H9 (cell line): ENCODE measurements at regions not wholly inside any gene's neighbourhood (a gene's known extent, or its start where the extent isn't known, plus 50 kb on each side); places are given as distances from the start of the nearest gene placed in this dataset.

Experiments used
- DNase-seq: peaks from one replicate; pipeline ENCODE4 v3.0.0-alpha.2; 2017
- H2AFZ ChIP-seq: one replicate; pipeline ENCODE4 v1.6.1; 2013; ENCODE audit warnings: mild to moderate bottlenecking, low read length, control low read depth, moderate library complexity
- H2AK5ac ChIP-seq: 2 replicates; pipeline ENCODE4 v1.6.1; 2013; ENCODE audit warnings: low read length, control low read depth, mixed read lengths; ENCODE audit not compliant: insufficient read length
- H2BK120ac ChIP-seq: one replicate; pipeline ENCODE4 v1.6.1; 2013; ENCODE audit warnings: low read depth, mild to moderate bottlenecking, low read length, control low read depth, inconsistent platforms; ENCODE audit not compliant: poor library complexity, severe bottlenecking
- H2BK12ac ChIP-seq: 2 replicates; pipeline ENCODE4 v1.6.1; 2013; ENCODE audit warnings: low read length, control low read depth, mixed read lengths, low read depth; ENCODE audit not compliant: insufficient read length
- H2BK15ac ChIP-seq: 2 replicates; pipeline ENCODE4 v1.6.1; 2013; ENCODE audit warnings: low read depth, low read length, control low read depth
- H2BK20ac ChIP-seq: one replicate; pipeline ENCODE4 v1.6.1; 2013; ENCODE audit warnings: low read depth, mild to moderate bottlenecking, low read length, control low read depth, inconsistent platforms; ENCODE audit not compliant: poor library complexity, severe bottlenecking
- H2BK5ac ChIP-seq: 2 replicates; pipeline ENCODE4 v1.6.1; 2013; ENCODE audit warnings: low read length, control low read depth, mixed read lengths; ENCODE audit not compliant: insufficient read length
- H3K14ac ChIP-seq: 2 replicates; pipeline ENCODE4 v1.6.1; 2013; ENCODE audit warnings: low read length, control low read depth; ENCODE audit not compliant: insufficient read depth
- H3K18ac ChIP-seq: 2 replicates; pipeline ENCODE4 v1.6.1; 2013; ENCODE audit warnings: low read depth, mild to moderate bottlenecking, mixed read lengths, low read length, control low read depth; ENCODE audit not compliant: insufficient read length
- H3K23ac ChIP-seq: 2 replicates; pipeline ENCODE4 v1.6.1; 2013; ENCODE audit warnings: low read length, control low read depth, mixed read lengths, low read depth; ENCODE audit not compliant: insufficient read length
- H3K23me2 ChIP-seq: 2 replicates; pipeline ENCODE4 v1.6.1; 2013; ENCODE audit warnings: low read depth, mild to moderate bottlenecking, mixed read lengths, low read length, control low read depth; ENCODE audit not compliant: insufficient read length, poor library complexity, severe bottlenecking
- H3K27ac ChIP-seq: 2 replicates; pipeline ENCODE4 v1.5.1; 2013; ENCODE audit warnings: low read length, control low read depth, mixed read lengths, low read depth; ENCODE audit not compliant: insufficient read length
- H3K27me3 ChIP-seq: 2 replicates; pipeline ENCODE4 v1.6.1; 2013; ENCODE audit warnings: low read length, control low read depth, inconsistent platforms; ENCODE audit not compliant: insufficient read depth
- H3K4ac ChIP-seq: 2 replicates; pipeline ENCODE4 v1.6.1; 2013; ENCODE audit warnings: low read depth, mild to moderate bottlenecking, control low read depth, inconsistent platforms, low read length, moderate library complexity
- H3K4me1 ChIP-seq: 2 replicates; pipeline ENCODE4 v1.6.1; 2013; ENCODE audit warnings: low read length, control low read depth, inconsistent platforms; ENCODE audit not compliant: insufficient read depth
- H3K4me2 ChIP-seq: 2 replicates; pipeline ENCODE4 v1.6.1; 2013; ENCODE audit warnings: low read length, control low read depth, mixed read lengths; ENCODE audit not compliant: insufficient read length, insufficient read depth
- H3K56ac ChIP-seq: 2 replicates; pipeline ENCODE4 v1.6.1; 2013; ENCODE audit warnings: low read depth, mild to moderate bottlenecking, mixed read lengths, low read length, control low read depth; ENCODE audit not compliant: insufficient read length
- H3K79me1 ChIP-seq: 2 replicates; pipeline ENCODE4 v1.6.1; 2013; ENCODE audit warnings: low read depth, mild to moderate bottlenecking, moderate library complexity, low read length, control low read depth, inconsistent platforms; ENCODE audit not compliant: insufficient read depth, poor library complexity, severe bottlenecking
- H3K79me2 ChIP-seq: 2 replicates; pipeline ENCODE4 v1.6.1; 2013; ENCODE audit warnings: low read length, control low read depth, inconsistent platforms; ENCODE audit not compliant: insufficient read depth
- H3K9ac ChIP-seq: 2 replicates; pipeline ENCODE4 v1.6.1; 2013; ENCODE audit warnings: low read length, control low read depth, mixed read lengths; ENCODE audit not compliant: insufficient read length; ENCODE audit errors: extremely low read depth
- H3K9me3 ChIP-seq: one replicate; pipeline ENCODE4 v1.6.1; 2013; ENCODE audit warnings: low read depth, low read length, inconsistent platforms; ENCODE audit not compliant: control insufficient read depth
- H3T11ph ChIP-seq: one replicate; pipeline ENCODE4 v1.6.1; 2013; ENCODE audit warnings: mild to moderate bottlenecking, low read length, control low read depth, inconsistent platforms
- H4K20me1 ChIP-seq: one replicate; pipeline ENCODE4 v1.6.1; 2013; ENCODE audit not compliant: control insufficient read depth, insufficient read length, insufficient read depth
- H4K5ac ChIP-seq: 2 replicates; pipeline ENCODE4 v1.6.1; 2013; ENCODE audit warnings: low read depth, mild to moderate bottlenecking, mixed read lengths, low read length, control low read depth; ENCODE audit not compliant: insufficient read length
- H4K8ac ChIP-seq: replicated peaks from 2 replicates; pipeline ENCODE4 v1.6.1; 2013; ENCODE audit warnings: low read length, control low read depth, mixed read lengths, low read depth; ENCODE audit not compliant: insufficient read length
- H4K91ac ChIP-seq: 2 replicates; pipeline ENCODE4 v1.6.1; 2013; ENCODE audit warnings: low read depth, mild to moderate bottlenecking, moderate library complexity, mixed read lengths, low read length, control low read depth; ENCODE audit not compliant: insufficient read length
- H3K27ac Mint-ChIP-seq, 3 experiments: 2 replicates in 2 of 3; 3 replicates in 1 of 3; pipeline ENCODE4 v1.8.0; 2020 to 2021; ENCODE audit warnings: mixed read lengths in 3 of 3, mild to moderate bottlenecking in 1 of 3, moderate library complexity in 1 of 3
- H3K27me3 Mint-ChIP-seq: 2 replicates; pipeline ENCODE4 v1.8.0; 2021; ENCODE audit warnings: low read depth, mild to moderate bottlenecking, moderate library complexity, mixed read lengths
- H3K36me3 Mint-ChIP-seq, 3 experiments: 2 replicates in 2 of 3; 3 replicates in 1 of 3; pipeline ENCODE4 v1.8.0; 2020 to 2021; ENCODE audit warnings: low read depth in 3 of 3, mixed read lengths in 3 of 3; ENCODE audit not compliant: insufficient read depth in 1 of 3
- H3K4me1 Mint-ChIP-seq, 2 experiments: 2 replicates each; pipeline ENCODE4 v1.8.0; 2020; ENCODE audit warnings: mixed read lengths in 2 of 2
- H3K4me3 Mint-ChIP-seq, 2 experiments: 2 replicates in 1 of 2; 3 replicates in 1 of 2; pipeline ENCODE4 v1.8.0; 2020 to 2021; ENCODE audit warnings: mild to moderate bottlenecking in 2 of 2, mixed read lengths in 2 of 2, moderate library complexity in 1 of 2
- H3K9me3 Mint-ChIP-seq, 2 experiments: 2 replicates in 1 of 2; 3 replicates in 1 of 2; pipeline ENCODE4 v1.8.0; 2020; ENCODE audit warnings: mild to moderate bottlenecking in 2 of 2, mixed read lengths in 2 of 2, moderate library complexity in 1 of 2
- CTCF ChIP-seq: fragments of 200-600 bp; sonication (generic); conservative IDR thresholded peaks from 3 replicates; pipeline ENCODE4 v1.8.0; 2021; ENCODE audit warnings: antibody characterized with exemption, mild to moderate bottlenecking
- WGBS: extraction: QIAGEN DNeasy Blood & Tissue Kit; methylation state at CpG from one replicate; pipeline ENCODE4 v1.1.7; 2013; ENCODE audit warnings: missing lambda C conversion rate, low lambda C conversion rate, mixed read lengths; ENCODE audit not compliant: insufficient read length; ENCODE audit errors: extremely low coverage; 5-methylcytosine and 5-hydroxymethylcytosine counted together

- Histone ChIP-seq H3K79me2 (no peaks in the 10 kb centered on the region), H3K56ac (no peak overlapping the region), H3K23ac (no peak overlapping the region), H2BK15ac (no peak overlapping the region), H3K79me1 (no peaks in the 10 kb centered on the region), H2BK5ac (no peak overlapping the region), H3K4me2 (no peak overlapping the region), H3K4me1 (peaks cover 5% of the 10 kb centered on the region; the same call in 1 of the 2 replicates), H4K91ac (no peak overlapping the region), H3K27me3 (no peaks in the 10 kb centered on the region), H3K9me3 (peaks cover 7% of the 10 kb centered on the region), H2BK120ac (no peak overlapping the region), H3K23me2 (no peaks in the 10 kb centered on the region), H3K4ac (no peak overlapping the region), H3K18ac (no peak overlapping the region), H2BK20ac (no peak overlapping the region), H4K8ac (no peak overlapping the region), H4K20me1 (no peaks in the 10 kb centered on the region), H2AFZ (no peak overlapping the region), H2BK12ac (no peak overlapping the region), H3T11ph (no peak overlapping the region), H3K14ac (no peak overlapping the region), H2AK5ac (no peak overlapping the region), H3K27ac (no peak overlapping the region), H4K5ac (no peak overlapping the region), H3K9ac (no peak overlapping the region)
- Mint-ChIP-seq H3K27ac (no peak overlapping the region), H3K4me1 (peaks cover 35 to 42% of the 10 kb centered on the region in 2 experiments), H3K36me3 (peaks cover 0 to 19% (median 10%) of the 10 kb centered on the region in 3 experiments; a peak in 5 of 7 replicates), H3K4me3 (no peak overlapping the region; a peak in 1 of 5 replicates), H3K27me3 (no peaks in the 10 kb centered on the region), H3K9me3 (peaks cover 13 to 15% of the 10 kb centered on the region in 2 experiments)
- DNase-seq, result no peak
- no peak for TF ChIP-seq CTCF
- WGBS, result no CpG with 5 or more reads among the region's 1 CpG
Measured at GRCh38 chr5:128673411-128673957, 135.4 kb upstream of the FBN2 start.
